Omental fat pad (tissue), 3 donors: ENCODE measurements at regions not wholly inside any gene's neighbourhood (a gene's known extent, or its start where the extent isn't known, plus 50 kb on each side); places are given as distances from the start of the nearest gene placed in this dataset.

Experiments
- ATAC-seq: fragments of 150-250 bp; one replicate; pipeline ENCODE4 v1.9.1; 2016; ENCODE audit warnings: mild to moderate bottlenecking, moderate library complexity; ENCODE audit not compliant: low FRiP score
- DNase-seq: peaks from one replicate; pipeline ENCODE4 v3.0.0-alpha.2; 2019; ENCODE audit warnings: low spot score
- CTCF ChIP-seq, 3 donors: fragments of 450-650 bp; IDR thresholded peaks; one replicate each; pipeline ENCODE4 v1.5.1; 2016 to 2017; ENCODE audit warnings: antibody characterized with exemption in 3 of 3, mild to moderate bottlenecking in 3 of 3, moderate library complexity in 2 of 3

GRCh38 chr12:47026291-47026690 is 53.1 kb upstream of the PCED1B start:
- DNase-seq (no peak), ATAC-seq (no peak)
- no peak for TF ChIP-seq CTCF (IDR thresholded peaks at IDR 0.05)
